Rectal smooth muscle tissue (tissue), 1 donor: ENCODE measurements at regions not wholly inside any gene's neighbourhood (a gene's known extent, or its start where the extent isn't known, plus 50 kb on each side); places are given as distances from the start of the nearest gene placed in this dataset.

Source experiments
- H3K27ac ChIP-seq: one replicate; pipeline ENCODE4 v1.7.0; 2013; ENCODE audit warnings: low read depth, low read length, inconsistent platforms
- H3K27me3 ChIP-seq: one replicate; pipeline ENCODE4 v1.7.0; 2013; ENCODE audit warnings: low read length; ENCODE audit not compliant: control insufficient read depth, insufficient read depth
- H3K36me3 ChIP-seq: one replicate; pipeline ENCODE4 v1.7.0; 2013; ENCODE audit warnings: low read length; ENCODE audit not compliant: control insufficient read depth, insufficient read depth
- H3K4me1 ChIP-seq: one replicate; pipeline ENCODE4 v1.7.0; 2013; ENCODE audit warnings: low read length; ENCODE audit not compliant: control insufficient read depth, insufficient read depth
- H3K4me3 ChIP-seq: one replicate; pipeline ENCODE4 v1.7.0; 2013; ENCODE audit warnings: low read length
- H3K9ac ChIP-seq: one replicate; pipeline ENCODE4 v1.7.0; 2013; ENCODE audit warnings: low read length

GRCh38 chr10:105803206-105803605 lies 1162.1 kb downstream of the SORCS3 start:
- Histone ChIP-seq H3K27me3 (no peaks in the 10 kb centered on the region), H3K9ac (no peak overlapping the region), H3K27ac (no peak overlapping the region), H3K4me3 (no peak overlapping the region), H3K4me1 (no peaks in the 10 kb centered on the region), H3K36me3 (no peaks in the 10 kb centered on the region)

- H3K4me3 ChIP-seq: no peak overlapping the region
- no peaks in the 10 kb centered on the region for H3K4me1 ChIP-seq
- no peak overlapping the region for H3K27ac ChIP-seq
- no peaks in the 10 kb centered on the region for H3K36me3 ChIP-seq
- no peaks in the 10 kb centered on the region for H3K27me3 ChIP-seq
- H3K9ac ChIP-seq: no peak overlapping the region
Observed at GRCh38 chr10:105800641-105801040, 1159.6 kb downstream of the SORCS3 start.

- no peaks in the 10 kb centered on the region for H3K27me3 ChIP-seq
- no peaks in the 10 kb centered on the region for H3K4me1 ChIP-seq
- no peaks in the 10 kb centered on the region for H3K36me3 ChIP-seq
- no peak overlapping the region for H3K4me3 ChIP-seq
- no peak overlapping the region for H3K9ac ChIP-seq
- no peak overlapping the region for H3K27ac ChIP-seq
Observed at GRCh38 chr10:105798328-105798889, 1157.3 kb downstream of the SORCS3 start.

- H3K27me3 ChIP-seq: no peaks in the 10 kb centered on the region
- H3K4me3 ChIP-seq: no peak overlapping the region
- H3K36me3 ChIP-seq: no peaks in the 10 kb centered on the region
- no peak overlapping the region for H3K27ac ChIP-seq
- H3K4me1 ChIP-seq: no peaks in the 10 kb centered on the region
- no peak overlapping the region for H3K9ac ChIP-seq
Observed at GRCh38 chr10:105797234-105797890, 1156.3 kb downstream of the SORCS3 start.

GRCh38 chr10:105793071-105793470 lies 1152.0 kb downstream of the SORCS3 start:
- Histone ChIP-seq H3K4me1 (no peaks in the 10 kb centered on the region), H3K9ac (no peak overlapping the region), H3K4me3 (no peak overlapping the region), H3K27ac (no peak overlapping the region), H3K36me3 (no peaks in the 10 kb centered on the region), H3K27me3 (no peaks in the 10 kb centered on the region)

GRCh38 chr10:105785721-105786120 lies 1144.6 kb downstream of the SORCS3 start:
- no peak overlapping the region for H3K4me3 ChIP-seq
- H3K27ac ChIP-seq: no peak overlapping the region
- H3K36me3 ChIP-seq: no peaks in the 10 kb centered on the region
- no peak overlapping the region for H3K9ac ChIP-seq
- no peaks in the 10 kb centered on the region for H3K4me1 ChIP-seq
- no peaks in the 10 kb centered on the region for H3K27me3 ChIP-seq

GRCh38 chr10:105783936-105784483 lies 1142.9 kb downstream of the SORCS3 start:
- Histone ChIP-seq H3K4me3 (no peak overlapping the region), H3K4me1 (no peaks in the 10 kb centered on the region), H3K27me3 (no peaks in the 10 kb centered on the region), H3K36me3 (no peaks in the 10 kb centered on the region), H3K9ac (no peak overlapping the region), H3K27ac (no peak overlapping the region)

- Histone ChIP-seq H3K9ac (no peak overlapping the region), H3K4me3 (no peak overlapping the region), H3K27ac (no peak overlapping the region), H3K4me1 (no peaks in the 10 kb centered on the region), H3K36me3 (no peaks in the 10 kb centered on the region), H3K27me3 (no peaks in the 10 kb centered on the region)
Observed at GRCh38 chr10:105774881-105775280, 1133.8 kb downstream of the SORCS3 start.

- no peak overlapping the region for H3K27ac ChIP-seq
- no peaks in the 10 kb centered on the region for H3K36me3 ChIP-seq
- H3K4me1 ChIP-seq: no peaks in the 10 kb centered on the region
- H3K27me3 ChIP-seq: no peaks in the 10 kb centered on the region
- H3K4me3 ChIP-seq: no peak overlapping the region
- no peak overlapping the region for H3K9ac ChIP-seq
Observed at GRCh38 chr10:105774351-105774750, 1133.3 kb downstream of the SORCS3 start.

- Histone ChIP-seq H3K36me3 (no peaks in the 10 kb centered on the region), H3K4me1 (no peaks in the 10 kb centered on the region), H3K9ac (no peak overlapping the region), H3K27ac (no peak overlapping the region), H3K4me3 (no peak overlapping the region), H3K27me3 (no peaks in the 10 kb centered on the region)
Observed at GRCh38 chr10:105770524-105771212, 1129.6 kb downstream of the SORCS3 start.

GRCh38 chr10:105769248-105770184 lies 1128.4 kb downstream of the SORCS3 start:
- no peak overlapping the region for H3K4me3 ChIP-seq
- H3K9ac ChIP-seq: no peak overlapping the region
- no peaks in the 10 kb centered on the region for H3K36me3 ChIP-seq
- H3K4me1 ChIP-seq: no peaks in the 10 kb centered on the region
- no peak overlapping the region for H3K27ac ChIP-seq
- H3K27me3 ChIP-seq: no peaks in the 10 kb centered on the region

GRCh38 chr10:105763611-105764010 lies 1122.5 kb downstream of the SORCS3 start:
- no peaks in the 10 kb centered on the region for H3K27me3 ChIP-seq
- H3K4me1 ChIP-seq: no peaks in the 10 kb centered on the region
- H3K36me3 ChIP-seq: no peaks in the 10 kb centered on the region
- H3K9ac ChIP-seq: no peak overlapping the region
- H3K27ac ChIP-seq: no peak overlapping the region
- H3K4me3 ChIP-seq: no peak overlapping the region
